GM19397 (cell line): ENCODE measurements at regions not wholly inside any gene's neighbourhood (a gene's known extent, or its start where the extent isn't known, plus 50 kb on each side); places are given as distances from the start of the nearest gene placed in this dataset.

Experiments used
- ATAC-seq: cut with Tn5 transposase; IDR thresholded peaks from one replicate; pipeline ENCODE4 v1.9.1; 2021; ENCODE audit warnings: mild to moderate bottlenecking, moderate library complexity; ENCODE audit not compliant: unreplicated experiment

- ATAC-seq: no peak
These were observed 1043.9 kb upstream of the POU3F3 start for GRCh38 chr2:103809941-103810441.

- ATAC-seq: no peak
These were observed 1043.0 kb upstream of the POU3F3 start for GRCh38 chr2:103810875-103811274.

- no peak for ATAC-seq
These were observed 1039.9 kb upstream of the POU3F3 start for GRCh38 chr2:103814016-103814415.

GRCh38 chr2:103815731-103816130 is 1038.2 kb upstream of the POU3F3 start:
- no peak for ATAC-seq

- no peak for ATAC-seq
These were observed 1036.2 kb upstream of the POU3F3 start for GRCh38 chr2:103817746-103818145.

GRCh38 chr2:103818176-103818575 is 1035.7 kb upstream of the POU3F3 start:
- ATAC-seq: no peak

GRCh38 chr2:103819599-103819998 is 1034.3 kb upstream of the POU3F3 start:
- ATAC-seq: no peak

GRCh38 chr2:103823847-103824246 is 1030.1 kb upstream of the POU3F3 start:
- no peak for ATAC-seq

GRCh38 chr2:103847276-103847675 is 1006.6 kb upstream of the POU3F3 start:
- no peak for ATAC-seq

GRCh38 chr2:103859238-103859637 is 994.7 kb upstream of the POU3F3 start:
- ATAC-seq: no peak

- no peak for ATAC-seq
These were observed 993.9 kb upstream of the POU3F3 start for GRCh38 chr2:103860016-103860415.

GRCh38 chr2:103868396-103868795 is 985.5 kb upstream of the POU3F3 start:
- ATAC-seq: no peak

GRCh38 chr2:103873716-103874351 is 980.1 kb upstream of the POU3F3 start:
- ATAC-seq: no peak

GRCh38 chr2:103875131-103875530 is 978.8 kb upstream of the POU3F3 start:
- ATAC-seq: no peak

GRCh38 chr2:103875531-103875930 is 978.4 kb upstream of the POU3F3 start:
- ATAC-seq: no peak

- ATAC-seq: no peak
These were observed 977.3 kb upstream of the POU3F3 start for GRCh38 chr2:103876611-103877010.

- no peak for ATAC-seq
These were observed 974.8 kb upstream of the POU3F3 start for GRCh38 chr2:103879101-103879500.

GRCh38 chr2:103880081-103880834 is 973.7 kb upstream of the POU3F3 start:
- ATAC-seq: no peak

GRCh38 chr2:103887625-103888024 is 966.3 kb upstream of the POU3F3 start:
- ATAC-seq: no peak

GRCh38 chr2:103896182-103896581 is 957.7 kb upstream of the POU3F3 start:
- no peak for ATAC-seq

- ATAC-seq: no peak
These were observed 955.4 kb upstream of the POU3F3 start for GRCh38 chr2:103898561-103898960.

- ATAC-seq: no peak
These were observed 951.6 kb upstream of the POU3F3 start for GRCh38 chr2:103902347-103902746.
